CD14-positive monocyte (primary cell): ENCODE measurements at regions not wholly inside any gene's neighbourhood (a gene's known extent, or its start where the extent isn't known, plus 50 kb on each side); places are given as distances from the start of the nearest gene placed in this dataset.

Experiments
- DNase-seq, 3 donors: peaks; one replicate each; pipeline ENCODE4 v3.0.0-alpha.2; 2011 to 2022
- H2AFZ ChIP-seq: 2 replicates; pipeline ENCODE4 v1.6.0; 2012; ENCODE audit warnings: mild to moderate bottlenecking, low read depth, low read length, inconsistent platforms; ENCODE audit not compliant: insufficient read depth, poor library complexity, severe bottlenecking
- H3K27ac ChIP-seq, 2 donors: 1 replicate in 1 of 2; 2 replicates in 1 of 2; pipeline ENCODE4 v1.5.1; 2012 to 2013; ENCODE audit warnings: low read length in 2 of 2, control low read depth in 1 of 2, inconsistent platforms in 1 of 2, low read depth in 1 of 2, mild to moderate bottlenecking in 1 of 2
- H3K27me3 ChIP-seq, 2 donors: one replicate each; pipeline versions ENCODE4 v1.6.0 to v1.6.1; 2011 to 2013; ENCODE audit warnings: low read length in 2 of 2; ENCODE audit not compliant: control insufficient read depth in 2 of 2, insufficient read depth in 2 of 2
- H3K36me3 ChIP-seq, 2 donors: replicated peaks in 1 of 2; 1 replicate in 1 of 2; 2 replicates in 1 of 2; pipeline versions ENCODE4 v1.5.1 to v1.6.1; 2012 to 2013; ENCODE audit warnings: low read length in 2 of 2, control low read depth in 1 of 2, inconsistent platforms in 1 of 2, mild to moderate bottlenecking in 1 of 2; ENCODE audit not compliant: insufficient read depth in 2 of 2, control insufficient read depth in 1 of 2
- H3K4me1 ChIP-seq, 2 donors: 1 replicate in 1 of 2; 2 replicates in 1 of 2; pipeline versions ENCODE4 v1.5.1 to v1.6.1; 2012 to 2013; ENCODE audit warnings: low read length in 2 of 2, control low read depth in 1 of 2, inconsistent platforms in 1 of 2, mild to moderate bottlenecking in 1 of 2, moderate library complexity in 1 of 2; ENCODE audit not compliant: insufficient read depth in 2 of 2, control insufficient read depth in 1 of 2
- H3K4me2 ChIP-seq: replicated peaks from 2 replicates; pipeline ENCODE3; 2012; ENCODE audit warnings: low read length, moderate library complexity, mild to moderate bottlenecking; ENCODE audit not compliant: poor library complexity, severe bottlenecking; ENCODE audit errors: extremely low read depth
- H3K4me3 ChIP-seq, 3 experiments: fragments of 200-600 bp in 1 of 3; sonication (generic) in 1 of 3; replicated peaks in 1 of 3; 1 replicate in 2 of 3; 2 replicates in 1 of 3; pipeline ENCODE4 v1.5.1; 2011 to 2013; ENCODE audit warnings: low read length in 3 of 3, mild to moderate bottlenecking in 3 of 3, control low read depth in 2 of 3, low read depth in 2 of 3, inconsistent platforms in 1 of 3, moderate library complexity in 1 of 3
- H3K79me2 ChIP-seq: 2 replicates; pipeline ENCODE4 v1.6.0; 2012; ENCODE audit warnings: mild to moderate bottlenecking, control low read depth, inconsistent platforms, low read length, moderate library complexity; ENCODE audit not compliant: insufficient read depth
- H3K9ac ChIP-seq: 2 replicates; pipeline ENCODE4 v1.6.0; 2017; ENCODE audit warnings: low read length, mild to moderate bottlenecking; ENCODE audit not compliant: insufficient read depth, poor library complexity, severe bottlenecking
- H3K9me3 ChIP-seq, 2 donors: replicated peaks in 1 of 2; 1 replicate in 1 of 2; 2 replicates in 1 of 2; pipeline versions ENCODE4 v1.5.1 to v1.6.1; 2012 to 2013; ENCODE audit warnings: low read length in 2 of 2, control low read depth in 1 of 2; ENCODE audit not compliant: control insufficient read depth in 1 of 2, insufficient read depth in 1 of 2
- H4K20me1 ChIP-seq: 2 replicates; pipeline ENCODE4 v1.6.0; 2012; ENCODE audit warnings: mild to moderate bottlenecking, low read length, control low read depth, moderate library complexity; ENCODE audit not compliant: insufficient read depth
- H3K27ac Mint-ChIP-seq, 7 donors: one replicate each; pipeline ENCODE4 v1.8.0; 2020; ENCODE audit warnings: mild to moderate bottlenecking in 7 of 7, mixed read lengths in 7 of 7, moderate library complexity in 6 of 7, inconsistent platforms in 2 of 7
- H3K27me3 Mint-ChIP-seq, 3 donors: one replicate each; pipeline ENCODE4 v1.8.0; 2021 to 2022; ENCODE audit warnings: low read depth in 3 of 3, mild to moderate bottlenecking in 3 of 3, mixed read lengths in 3 of 3, moderate library complexity in 3 of 3, inconsistent platforms in 1 of 3
- H3K36me3 Mint-ChIP-seq, 2 donors: one replicate each; pipeline ENCODE4 v1.8.0; 2020; ENCODE audit warnings: mixed read lengths in 2 of 2, inconsistent platforms in 1 of 2, mild to moderate bottlenecking in 1 of 2
- H3K4me1 Mint-ChIP-seq: one replicate; pipeline ENCODE4 v1.8.0; 2020; ENCODE audit warnings: mild to moderate bottlenecking, mixed read lengths
- H3K4me3 Mint-ChIP-seq, 2 donors: one replicate each; pipeline ENCODE4 v1.8.0; 2020; ENCODE audit warnings: mild to moderate bottlenecking in 2 of 2, mixed read lengths in 2 of 2, moderate library complexity in 1 of 2
- H3K9me3 Mint-ChIP-seq, 7 donors: one replicate each; pipeline ENCODE4 v1.8.0; 2020 to 2022; ENCODE audit warnings: mixed read lengths in 7 of 7, mild to moderate bottlenecking in 6 of 7, moderate library complexity in 6 of 7, inconsistent platforms in 2 of 7
- CTCF ChIP-seq: fragments of 200-600 bp; IDR thresholded peaks from one replicate; pipeline ENCODE4 v1.8.0; 2022; ENCODE audit warnings: antibody characterized with exemption, mild to moderate bottlenecking
- WGBS: methylation state at CpG from one replicate; pipeline ENCODE4 v1.1.5; 2013; ENCODE audit warnings: missing lambda C conversion rate; ENCODE audit not compliant: insufficient coverage; 5-methylcytosine and 5-hydroxymethylcytosine counted together
- intact Hi-C, 2 donors: fragments of 100-400 bp; cut with micrococcal nuclease; formaldehyde crosslinking; loops; one replicate each; pipeline versions ENCODE4 v1.15.0 to v1.15.1; 2023

GRCh38 chr15:91699741-91700140, 153.8 kb upstream of the SLCO3A1 start:
- H3K27me3 ChIP-seq: no peaks in the 10 kb centered on the region
- H3K9me3 ChIP-seq: no peaks in the 10 kb centered on the region
- Mint-ChIP-seq H3K9me3 (no peaks in the 10 kb centered on the region), H3K4me1 (peaks cover 18% of the 10 kb centered on the region), H3K4me3 (no peak overlapping the region), H3K27me3 (peaks cover 0 to 2% (median 0%) of the 10 kb centered on the region in 3 donors), H3K36me3 (no peaks in the 10 kb centered on the region), H3K27ac (no peak overlapping the region)
- no peak for DNase-seq
- no peak overlapping the region for H3K27ac ChIP-seq
- TF ChIP-seq CTCF: no peak
- no peaks in the 10 kb centered on the region for H3K79me2 ChIP-seq
- WGBS: no CpG with 5 or more reads among the region's 1 CpG
- H2AFZ ChIP-seq: no peak overlapping the region
- no peak overlapping the region for H3K4me3 ChIP-seq
- no peak overlapping the region for H3K4me2 ChIP-seq
- H3K9ac ChIP-seq: no peak overlapping the region
- H3K36me3 ChIP-seq: no peaks in the 10 kb centered on the region
- intact Hi-C loops: loop anchor here in 1 of 2 donors (10.0 kb wide), 1 partner anchor 375 kb away; no protein-coding TSS in a partner anchor
- H4K20me1 ChIP-seq: no peaks in the 10 kb centered on the region
- peaks cover 9 to 15% of the 10 kb centered on the region in 2 donors for H3K4me1 ChIP-seq

DNA sequence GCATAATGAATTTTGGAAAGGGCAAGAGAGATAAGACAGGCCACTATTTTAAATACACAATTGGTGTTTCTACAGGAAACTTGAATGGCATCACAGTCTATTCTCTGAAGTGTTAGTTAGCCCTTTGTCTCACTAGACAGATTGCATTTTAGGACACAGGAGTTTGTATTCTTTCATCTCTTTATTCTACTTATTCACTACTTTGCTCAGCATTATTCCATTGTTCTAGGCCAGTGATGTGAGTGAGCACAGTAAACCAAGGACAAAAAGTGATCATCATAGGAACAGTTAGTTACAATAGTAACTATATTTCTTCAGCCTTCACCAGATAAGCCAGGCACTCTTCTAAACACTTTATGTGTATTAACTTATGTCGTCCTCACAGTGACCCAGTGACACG, 150.2 kb upstream of the SLCO3A1 start:
- Histone ChIP-seq H3K27me3 (no peaks in the 10 kb centered on the region), H3K9ac (no peak overlapping the region), H3K4me3 (no peak overlapping the region), H3K36me3 (no peaks in the 10 kb centered on the region), H3K79me2 (no peaks in the 10 kb centered on the region), H3K27ac (no peak overlapping the region), H2AFZ (no peak overlapping the region), H3K9me3 (no peaks in the 10 kb centered on the region), H4K20me1 (no peaks in the 10 kb centered on the region), H3K4me1 (peaks cover 19 to 26% of the 10 kb centered on the region in 2 donors), H3K4me2 (no peak overlapping the region)
- no peak overlapping the region for H3K4me3 Mint-ChIP-seq
- H3K27me3 Mint-ChIP-seq: peaks cover 0 to 2% (median 2%) of the 10 kb centered on the region in 3 donors
- H3K4me1 Mint-ChIP-seq: peaks cover 28% of the 10 kb centered on the region
- WGBS: no CpG with 5 or more reads among the region's 2 CpGs
- no peaks in the 10 kb centered on the region for H3K36me3 Mint-ChIP-seq
- no peak for TF ChIP-seq CTCF
- intact Hi-C loops: loop anchor here in 1 of 2 donors (10.0 kb wide), 1 partner anchor 372 kb away; no protein-coding TSS in a partner anchor
- H3K27ac Mint-ChIP-seq: no peak overlapping the region
- DNase-seq: no peak
- peaks cover 0 to 3% (median 0%) of the 10 kb centered on the region in 7 donors for H3K9me3 Mint-ChIP-seq
